ENCODE measurements at regions not wholly inside any gene's neighbourhood (a gene's known extent, or its start where the extent isn't known, plus 50 kb on each side); places are given as distances from the start of the nearest gene placed in this dataset.

DNA sequence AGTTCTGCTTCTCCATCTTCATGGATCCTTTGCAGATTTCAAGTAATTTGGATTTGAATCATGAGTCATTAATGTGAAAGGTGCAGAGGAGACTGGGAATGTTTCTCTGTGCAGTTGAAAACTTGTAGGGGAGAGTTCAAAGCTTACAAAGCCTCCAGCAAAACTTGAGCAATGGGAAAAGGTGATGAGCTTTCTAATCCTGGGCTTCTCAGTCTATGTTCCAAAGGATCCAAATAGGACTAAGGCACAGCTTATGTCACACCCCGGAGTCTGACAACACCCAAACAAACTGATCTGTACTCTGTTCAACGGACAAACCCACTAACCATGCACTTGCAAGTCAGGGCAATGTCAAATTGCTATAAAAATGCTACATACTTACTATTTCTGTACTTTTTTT lies 134.8 kb downstream of the DUSP6 start:
- H3K4me3 ChIP-seq (ENCODE audit: low read depth, low read length): no peak overlapping the region
- no peak for DNase-seq (ENCODE audit: low read depth, low spot score)
- CTCF ChIA-PET: no interaction called here
- TF ChIP-seq, protein P1, sequence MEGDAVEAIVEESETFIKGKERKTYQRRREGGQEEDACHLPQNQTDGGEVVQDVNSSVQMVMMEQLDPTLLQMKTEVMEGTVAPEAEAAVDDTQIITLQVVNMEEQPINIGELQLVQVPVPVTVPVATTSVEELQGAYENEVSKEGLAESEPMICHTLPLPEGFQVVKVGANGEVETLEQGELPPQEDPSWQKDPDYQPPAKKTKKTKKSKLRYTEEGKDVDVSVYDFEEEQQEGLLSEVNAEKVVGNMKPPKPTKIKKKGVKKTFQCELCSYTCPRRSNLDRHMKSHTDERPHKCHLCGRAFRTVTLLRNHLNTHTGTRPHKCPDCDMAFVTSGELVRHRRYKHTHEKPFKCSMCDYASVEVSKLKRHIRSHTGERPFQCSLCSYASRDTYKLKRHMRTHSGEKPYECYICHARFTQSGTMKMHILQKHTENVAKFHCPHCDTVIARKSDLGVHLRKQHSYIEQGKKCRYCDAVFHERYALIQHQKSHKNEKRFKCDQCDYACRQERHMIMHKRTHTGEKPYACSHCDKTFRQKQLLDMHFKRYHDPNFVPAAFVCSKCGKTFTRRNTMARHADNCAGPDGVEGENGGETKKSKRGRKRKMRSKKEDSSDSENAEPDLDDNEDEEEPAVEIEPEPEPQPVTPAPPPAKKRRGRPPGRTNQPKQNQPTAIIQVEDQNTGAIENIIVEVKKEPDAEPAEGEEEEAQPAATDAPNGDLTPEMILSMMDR (IDR thresholded peaks at IDR 0.05; ENCODE audit: insufficient read depth, low read length, missing control alignments): no peak
- POLR2A ChIA-PET: no interaction called here

DNA sequence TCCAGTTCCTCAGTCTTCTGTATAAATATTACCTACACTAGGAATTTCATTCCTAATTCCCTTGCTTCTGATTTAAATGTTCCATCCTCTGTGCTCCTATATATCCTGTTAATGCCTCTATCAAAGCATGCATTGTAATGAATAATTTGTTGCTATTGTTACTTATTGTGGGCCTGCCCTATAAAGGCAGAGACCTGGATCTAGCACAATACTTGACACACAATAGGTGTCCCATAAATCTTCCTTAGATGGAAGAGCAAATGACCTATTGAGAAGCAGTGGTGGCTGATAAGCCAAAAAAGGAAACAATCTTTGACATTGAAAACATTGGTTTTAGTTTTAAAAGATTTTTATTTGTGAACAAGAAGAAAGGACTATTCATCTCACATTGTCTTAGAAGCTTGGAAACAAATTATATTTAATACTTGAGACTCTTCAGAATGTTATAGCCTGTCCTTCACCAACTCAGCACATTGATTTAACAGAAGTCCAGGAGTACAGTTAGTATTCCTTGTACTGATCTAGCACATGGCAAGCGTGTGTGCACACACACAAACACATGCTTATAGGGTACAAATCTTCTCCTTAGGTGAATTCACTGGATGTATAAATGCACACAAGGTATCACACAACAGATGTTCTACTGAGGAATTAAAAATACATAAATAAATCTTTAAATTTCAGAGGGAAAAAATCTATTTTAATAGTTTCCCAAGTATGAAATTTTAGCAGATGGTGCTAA lies 135.9 kb downstream of the DUSP6 start:
- no peak for DNase-seq (ENCODE audit: low read depth, low spot score)
- H3K4me3 ChIP-seq (ENCODE audit: low read depth, low read length): no peak overlapping the region
- CTCF ChIA-PET: no interaction called here
- POLR2A ChIA-PET: no interaction called here
- TF ChIP-seq, protein P1 (IDR thresholded peaks at IDR 0.05; ENCODE audit: insufficient read depth, low read length, missing control alignments): no peak

DNA sequence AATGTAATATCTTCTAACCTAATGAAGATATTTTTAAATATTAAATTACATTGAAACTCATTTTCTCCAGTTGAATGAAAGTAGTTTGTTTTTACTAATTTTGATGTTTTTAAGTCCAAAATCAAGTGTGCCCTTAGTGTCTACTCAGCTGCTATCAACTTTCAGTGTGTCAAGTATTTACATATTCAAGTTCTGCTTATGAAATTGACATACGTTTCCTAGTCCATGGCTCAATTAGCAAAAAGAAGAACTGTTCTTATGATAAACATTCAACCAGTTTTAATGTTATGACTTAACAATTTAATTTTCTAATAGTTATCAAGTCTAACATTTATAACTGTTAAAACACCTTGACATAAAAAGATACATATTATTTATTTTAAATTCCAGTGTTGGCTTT lies 137.1 kb downstream of the DUSP6 start:
- no peak overlapping the region for H3K4me3 ChIP-seq (ENCODE audit: low read depth, low read length)
- DNase-seq (ENCODE audit: low read depth, low spot score): no peak
- ChIA-PET CTCF (no interaction called here), POLR2A (no interaction called here)
- TF ChIP-seq, protein P1 (IDR thresholded peaks at IDR 0.05; ENCODE audit: insufficient read depth, low read length, missing control alignments): no peak

DNA sequence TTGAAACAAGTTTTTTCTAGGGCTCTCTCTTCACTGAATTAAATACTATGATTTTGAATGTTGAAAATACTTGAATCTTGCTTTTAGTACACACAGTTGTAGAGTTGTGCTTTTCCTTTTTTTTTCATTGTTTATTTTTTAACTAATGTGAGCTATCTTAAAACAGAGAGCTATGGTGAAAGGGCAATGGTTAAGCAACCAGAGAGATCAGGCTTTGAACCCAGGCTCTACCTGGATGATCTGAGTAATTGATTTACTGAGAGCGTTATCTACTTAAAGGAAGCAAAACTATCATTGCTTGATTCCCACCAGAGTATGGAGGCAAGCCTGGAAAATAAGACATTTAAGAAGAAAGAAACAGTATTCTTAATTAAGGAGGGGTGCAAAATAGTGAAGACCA lies 138.6 kb downstream of the DUSP6 start:
- no peak for DNase-seq (ENCODE audit: low read depth, low spot score)
- CTCF ChIA-PET: interaction anchor here (1.4 kb wide), 1 partner anchor 12 kb away, joined by 4 read pairs; no protein-coding TSS in a partner anchor
- no peak overlapping the region for H3K4me3 ChIP-seq (ENCODE audit: low read depth, low read length)
- POLR2A ChIA-PET: no interaction called here
- TF ChIP-seq, protein P1 (IDR thresholded peaks at IDR 0.05; ENCODE audit: insufficient read depth, low read length, missing control alignments): no peak

DNA sequence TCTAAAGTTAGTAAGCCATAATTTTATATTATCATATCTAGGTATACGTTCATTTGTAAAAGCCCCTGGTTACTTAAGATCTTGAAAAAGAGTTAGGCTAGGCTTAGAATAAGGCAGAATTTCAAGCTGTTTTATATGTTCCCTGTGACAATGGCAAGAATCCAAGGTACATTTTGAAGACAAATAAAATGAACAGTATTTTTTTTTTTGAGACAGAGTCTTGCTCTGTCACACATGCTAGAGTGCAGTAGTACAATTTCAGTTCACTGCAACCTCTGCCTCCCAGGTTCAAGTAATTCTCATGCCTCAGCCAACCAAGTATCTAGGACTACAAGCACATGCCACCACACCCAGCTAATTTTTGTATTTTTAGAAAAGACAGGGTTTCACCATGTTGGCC lies 139.2 kb downstream of the DUSP6 start:
- ChIA-PET POLR2A (no interaction called here), CTCF (interaction anchor here (1.4 kb wide), 1 partner anchor 12 kb away, joined by 4 read pairs; no protein-coding TSS in a partner anchor)
- H3K4me3 ChIP-seq (ENCODE audit: low read depth, low read length): no peak overlapping the region
- TF ChIP-seq, protein P1 (IDR thresholded peaks at IDR 0.05; ENCODE audit: insufficient read depth, low read length, missing control alignments): no peak
- DNase-seq (ENCODE audit: low read depth, low spot score): no peak

DNA sequence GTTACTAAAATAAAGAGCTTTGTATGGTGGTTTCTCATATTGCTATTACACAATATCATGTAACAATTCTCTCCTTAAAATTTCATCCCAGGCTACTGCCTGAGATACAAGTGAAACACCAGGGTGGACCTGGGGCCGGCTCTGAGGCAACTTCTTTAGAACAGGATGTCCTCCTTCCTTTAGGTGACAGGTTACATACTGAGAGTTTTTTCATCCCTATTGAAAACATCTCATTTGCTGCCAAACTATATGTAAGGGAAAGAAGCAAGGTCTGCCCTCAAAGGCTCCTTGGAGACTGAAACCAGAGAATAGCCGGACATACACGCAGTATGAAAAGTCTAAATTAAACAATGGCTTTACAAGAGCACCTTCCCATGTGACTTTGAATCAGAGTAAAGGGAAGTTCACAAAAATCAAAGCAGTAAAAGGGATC lies 139.9 kb downstream of the DUSP6 start:
- CTCF ChIA-PET: interaction anchor here (1.0 kb wide), 1 partner anchor 18 kb away, joined by 3 read pairs; no protein-coding TSS in a partner anchor
- no peak for DNase-seq (ENCODE audit: low read depth, low spot score)
- TF ChIP-seq, protein P1 (IDR thresholded peaks at IDR 0.05; ENCODE audit: insufficient read depth, low read length, missing control alignments): no peak
- H3K4me3 ChIP-seq (ENCODE audit: low read depth, low read length): no peak overlapping the region
- POLR2A ChIA-PET: no interaction called here
